Liver (tissue), 8 donors: ENCODE measurements at regions not wholly inside any gene's neighbourhood (a gene's known extent, or its start where the extent isn't known, plus 50 kb on each side); places are given as distances from the start of the nearest gene placed in this dataset.

Source experiments
- DNase-seq: peaks from one replicate; pipeline ENCODE4 v3.0.0-alpha.2; 2017; ENCODE audit warnings: low spot score
- H3K27ac ChIP-seq, 2 donors: one replicate each; pipeline ENCODE4 v1.7.0; 2013; ENCODE audit warnings: inconsistent platforms in 2 of 2, low read length in 2 of 2, control low read depth in 1 of 2, low read depth in 1 of 2, mild to moderate bottlenecking in 1 of 2
- H3K27me3 ChIP-seq, 4 donors: one replicate each; pipeline versions ENCODE4 v1.6.1 to v1.7.0; 2013; ENCODE audit warnings: low read length in 3 of 4, inconsistent platforms in 1 of 4, mild to moderate bottlenecking in 1 of 4, moderate library complexity in 1 of 4; ENCODE audit not compliant: control insufficient read depth in 4 of 4, insufficient read depth in 4 of 4
- H3K36me3 ChIP-seq, 4 donors: one replicate each; pipeline versions ENCODE4 v1.6.1 to v1.7.0; 2013; ENCODE audit warnings: low read length in 3 of 4, mild to moderate bottlenecking in 3 of 4, low read depth in 1 of 4, moderate library complexity in 1 of 4; ENCODE audit not compliant: control insufficient read depth in 4 of 4, insufficient read depth in 3 of 4
- H3K4me1 ChIP-seq, 4 donors: one replicate each; pipeline versions ENCODE4 v1.6.1 to v1.7.0; 2013; ENCODE audit warnings: low read length in 3 of 4, mild to moderate bottlenecking in 3 of 4, moderate library complexity in 1 of 4; ENCODE audit not compliant: control insufficient read depth in 4 of 4, insufficient read depth in 4 of 4
- H3K4me3 ChIP-seq, 3 donors: one replicate each; pipeline versions ENCODE4 v1.6.1 to v1.7.0; 2013; ENCODE audit warnings: low read length in 3 of 3, control low read depth in 1 of 3, low read depth in 1 of 3, mild to moderate bottlenecking in 1 of 3
- H3K9ac ChIP-seq, 2 donors: one replicate each; pipeline ENCODE4 v1.7.0; 2013; ENCODE audit warnings: low read length in 2 of 2, mild to moderate bottlenecking in 2 of 2, moderate library complexity in 2 of 2, control low read depth in 1 of 2, low read depth in 1 of 2
- H3K9me3 ChIP-seq, 4 donors: one replicate each; pipeline versions ENCODE4 v1.6.1 to v1.7.0; 2013; ENCODE audit warnings: low read length in 3 of 4; ENCODE audit not compliant: control insufficient read depth in 4 of 4
- CTCF ChIP-seq: fragments of 150-350 bp; IDR thresholded peaks from 2 replicates; pipeline ENCODE4 v1.5.1; 2017; ENCODE audit warnings: improper control_type of control experiment, low read depth, low read length; ENCODE audit not compliant: missing input control
- FOXA1 ChIP-seq: IDR thresholded peaks from 2 replicates; pipeline ENCODE4 v1.6.1; 2016; ENCODE audit warnings: antibody characterized with exemption
- FOXA2 ChIP-seq: IDR thresholded peaks from 2 replicates; pipeline ENCODE4 v1.6.1; 2016; ENCODE audit warnings: antibody characterized with exemption
- GABPA ChIP-seq, 2 donors: IDR thresholded peaks in 1 of 2; conservative IDR thresholded peaks in 1 of 2; 2 replicates each; pipeline ENCODE4 v1.6.1; 2016; ENCODE audit warnings: antibody characterized with exemption in 2 of 2, mild to moderate bottlenecking in 1 of 2, moderate library complexity in 1 of 2
- HNF4A ChIP-seq, 2 donors: conservative IDR thresholded peaks; 2 replicates each; pipeline ENCODE4 v1.6.1; 2016; ENCODE audit warnings: antibody characterized with exemption in 2 of 2, mild to moderate bottlenecking in 2 of 2
- HNF4G ChIP-seq: IDR thresholded peaks from 2 replicates; pipeline ENCODE4 v1.6.1; 2016; ENCODE audit warnings: antibody characterized with exemption
- MAX ChIP-seq: IDR thresholded peaks from 2 replicates; pipeline ENCODE4 v1.6.1; 2016; ENCODE audit warnings: antibody characterized with exemption
- NR2F2 ChIP-seq: IDR thresholded peaks from 2 replicates; pipeline ENCODE4 v1.6.1; 2016; ENCODE audit warnings: antibody characterized with exemption
- REST ChIP-seq: IDR thresholded peaks from 2 replicates; pipeline ENCODE4 v1.6.1; 2016; ENCODE audit warnings: antibody characterized with exemption, mild to moderate bottlenecking
- RXRA ChIP-seq, 2 donors: IDR thresholded peaks; 2 replicates each; pipeline ENCODE4 v1.6.1; 2017 to 2018; ENCODE audit warnings: antibody characterized with exemption in 2 of 2, mild to moderate bottlenecking in 1 of 2
- SP1 ChIP-seq: IDR thresholded peaks from 2 replicates; pipeline ENCODE4 v1.6.1; 2018; ENCODE audit warnings: antibody characterized with exemption, mild to moderate bottlenecking
- TAF1 ChIP-seq: conservative IDR thresholded peaks from 2 replicates; pipeline ENCODE4 v1.6.1; 2016; ENCODE audit warnings: antibody characterized with exemption, mild to moderate bottlenecking
- YY1 ChIP-seq: IDR thresholded peaks from 2 replicates; pipeline ENCODE4 v1.6.1; 2016; ENCODE audit warnings: antibody characterized with exemption, mild to moderate bottlenecking
- ZBTB33 ChIP-seq: IDR thresholded peaks from 2 replicates; pipeline ENCODE4 v1.6.1; 2016; ENCODE audit warnings: antibody characterized with exemption
- WGBS: extraction: QIAGEN DNeasy Blood & Tissue Kit; methylation state at CpG from one replicate; pipeline ENCODE4 v1.1.7; 2013; 5-methylcytosine and 5-hydroxymethylcytosine counted together
- donor health status: healthy.
- donor health status: healthy.
- donor health status: healthy.
- donor health status: healthy.
- donor health status: healthy.

GRCh38 chr10:78288663-78289062 is 255.0 kb downstream of the RPS24 start:
- no peaks in the 10 kb centered on the region for H3K9me3 ChIP-seq
- no peaks in the 10 kb centered on the region for H3K4me1 ChIP-seq
- no peak for TF ChIP-seq YY1
- no peaks in the 10 kb centered on the region for H3K27me3 ChIP-seq
- no peaks in the 10 kb centered on the region for H3K36me3 ChIP-seq
- no peak overlapping the region for H3K27ac ChIP-seq
- 93% methylated on average over 3 of the region's 3 CpGs for WGBS
- no peak overlapping the region for H3K9ac ChIP-seq
- DNase-seq, result no peak
- no peak overlapping the region for H3K4me3 ChIP-seq

GRCh38 chr10:78290131-78290750 is 256.6 kb downstream of the RPS24 start:
- TF ChIP-seq MAX, result no peak
- no peak for TF ChIP-seq GABPA (IDR thresholded peaks at IDR 0.05 in 1 of 2, conservative IDR thresholded peaks at IDR 0.05 in 1 of 2)
- no peak for TF ChIP-seq FOXA2
- TF ChIP-seq HNF4A (conservative IDR thresholded peaks at IDR 0.05), result no peak
- TF ChIP-seq SP1, result no peak
- no peak for TF ChIP-seq REST
- no peak for TF ChIP-seq TAF1
- TF ChIP-seq NR2F2, result no peak
- no peak for TF ChIP-seq RXRA (IDR thresholded peaks at IDR 0.05)
- no peak for TF ChIP-seq HNF4G
- TF ChIP-seq ZBTB33, result no peak
- DNase-seq, result no peak
- Histone ChIP-seq H3K4me3 (no peak overlapping the region), H3K36me3 (no peaks in the 10 kb centered on the region), H3K9ac (no peak overlapping the region), H3K4me1 (no peaks in the 10 kb centered on the region), H3K27me3 (no peaks in the 10 kb centered on the region), H3K27ac (no peak overlapping the region), H3K9me3 (no peaks in the 10 kb centered on the region)
- 87% methylated on average over 11 of the region's 11 CpGs for WGBS

- H3K4me3 ChIP-seq, result no peak overlapping the region
- H3K4me1 ChIP-seq, result no peaks in the 10 kb centered on the region
- DNase-seq, result no peak
- no peaks in the 10 kb centered on the region for H3K27me3 ChIP-seq
- no peaks in the 10 kb centered on the region for H3K36me3 ChIP-seq
- no peak overlapping the region for H3K27ac ChIP-seq
- 88% methylated on average over 2 of the region's 2 CpGs for WGBS
- no peaks in the 10 kb centered on the region for H3K9me3 ChIP-seq
- no peak overlapping the region for H3K9ac ChIP-seq
- TF ChIP-seq CTCF, result no peak
- TF ChIP-seq FOXA1, result no peak
- TF ChIP-seq RXRA (IDR thresholded peaks at IDR 0.05), result no peak
- TF ChIP-seq FOXA2, result no peak
- TF ChIP-seq SP1, result no peak
- no peak for TF ChIP-seq ZBTB33
- no peak for TF ChIP-seq TAF1
- TF ChIP-seq REST, result no peak
Observed at GRCh38 chr10:78291722-78292121, 258.1 kb downstream of the RPS24 start.
